Smooth muscle cell (in vitro differentiated cells): ENCODE measurements at regions not wholly inside any gene's neighbourhood (a gene's known extent, or its start where the extent isn't known, plus 50 kb on each side); places are given as distances from the start of the nearest gene placed in this dataset.

Experiments
- DNase-seq: peaks from one replicate; lab custom pipeline; 2025; ENCODE audit not compliant: unreplicated experiment; lab: John Stamatoyannopoulos, UW
- H2AFZ ChIP-seq: fragments of 200-600 bp; sonication (generic); 2 replicates; pipeline ENCODE4 v1.6.0; 2016; ENCODE audit warnings: antibody characterized with exemption, low read depth, mild to moderate bottlenecking
- H3F3A ChIP-seq: fragments of 200-600 bp; sonication (generic); 2 replicates; pipeline ENCODE4 v1.6.0; 2017; ENCODE audit warnings: antibody characterized with exemption, low read depth
- H3K27ac ChIP-seq: fragments of 200-600 bp; sonication (generic); 2 replicates; pipeline ENCODE4 v1.5.1; 2016; ENCODE audit warnings: low read depth, mild to moderate bottlenecking
- H3K27me3 ChIP-seq: fragments of 200-600 bp; sonication (generic); 2 replicates; pipeline ENCODE4 v1.6.1; 2016; ENCODE audit warnings: low read depth, mild to moderate bottlenecking
- H3K36me3 ChIP-seq: fragments of 200-600 bp; sonication (generic); 2 replicates; pipeline ENCODE4 v1.5.1; 2016; ENCODE audit warnings: low read depth
- H3K4me1 ChIP-seq: fragments of 200-600 bp; sonication (generic); 2 replicates; pipeline ENCODE4 v1.5.1; 2016; ENCODE audit warnings: low read depth
- H3K4me2 ChIP-seq: fragments of 200-600 bp; sonication (generic); 2 replicates; pipeline ENCODE4 v1.6.0; 2016; ENCODE audit warnings: mild to moderate bottlenecking
- H3K4me3 ChIP-seq: fragments of 200-600 bp; sonication (generic); 2 replicates; pipeline ENCODE4 v1.5.1; 2016; ENCODE audit warnings: mild to moderate bottlenecking
- H3K79me2 ChIP-seq: fragments of 200-600 bp; sonication (generic); 2 replicates; pipeline ENCODE4 v1.6.0; 2016; ENCODE audit warnings: low read depth, mild to moderate bottlenecking
- H3K9ac ChIP-seq: fragments of 200-600 bp; sonication (generic); 2 replicates; pipeline ENCODE4 v1.6.0; 2016; ENCODE audit warnings: low read depth
- H3K9me3 ChIP-seq: fragments of 200-600 bp; sonication (generic); replicated peaks from 2 replicates; pipeline ENCODE4 v1.5.1; 2016; ENCODE audit warnings: low read depth
- H4K20me1 ChIP-seq: fragments of 200-600 bp; sonication (generic); 2 replicates; pipeline ENCODE4 v1.6.0; 2016; ENCODE audit warnings: low read depth
- WGBS: methylation state at CpG from one replicate; pipeline ENCODE4 v1.1.7; 2016; ENCODE audit warnings: low lambda C conversion rate; 5-methylcytosine and 5-hydroxymethylcytosine counted together
- TF ChIP-seq, protein P1 (sequence below): fragments of 200-600 bp; sonication (generic); IDR thresholded peaks from 2 replicates; pipeline ENCODE4 v1.5.1; 2017; ENCODE audit warnings: borderline replicate concordance, mild to moderate bottlenecking, antibody characterized with exemption; ENCODE audit not compliant: insufficient read depth, poor library complexity, severe bottlenecking

DNA sequence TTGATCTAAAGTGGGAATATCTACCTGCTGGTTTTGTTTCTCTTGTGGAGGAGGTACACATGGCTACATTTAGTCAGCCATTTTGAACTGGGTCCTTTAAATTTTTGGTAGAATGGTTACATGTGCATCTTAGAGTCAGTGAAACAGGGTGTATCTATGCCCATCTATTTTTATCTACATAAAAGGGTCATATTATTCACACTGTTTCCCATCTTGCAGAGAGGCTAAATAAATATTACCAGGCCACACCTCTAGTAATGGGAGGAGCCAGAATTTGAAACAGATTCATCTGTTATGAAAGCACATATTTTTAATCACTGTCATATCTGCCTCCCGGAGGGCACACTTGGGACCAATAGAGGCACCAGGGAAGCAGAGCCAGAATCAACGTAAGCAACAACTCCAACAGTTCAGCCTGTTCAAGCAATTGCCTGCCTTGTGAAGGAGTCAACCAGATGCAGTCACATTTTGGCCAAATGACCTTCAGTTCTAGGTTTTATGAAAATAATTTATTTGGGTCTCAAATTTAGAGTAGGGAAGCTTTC is 376.8 kb downstream of the TSN start:
- H3K36me3 ChIP-seq, result no peaks in the 10 kb centered on the region
- no peak overlapping the region for H3K27ac ChIP-seq
- no peak for DNase-seq
- no peaks in the 10 kb centered on the region for H3K9me3 ChIP-seq
- H3K4me2 ChIP-seq, result no peak overlapping the region
- no peak overlapping the region for H3K4me3 ChIP-seq
- H2AFZ ChIP-seq, result no peak overlapping the region
- no peak overlapping the region for H3K9ac ChIP-seq
- no peaks in the 10 kb centered on the region for H3F3A ChIP-seq
- no peaks in the 10 kb centered on the region for H3K79me2 ChIP-seq
- no peaks in the 10 kb centered on the region for H3K4me1 ChIP-seq
- H3K27me3 ChIP-seq, result no peaks in the 10 kb centered on the region
- WGBS, result 92% methylated on average over 2 of the region's 2 CpGs
- H4K20me1 ChIP-seq, result no peaks in the 10 kb centered on the region
- TF ChIP-seq, protein P1, sequence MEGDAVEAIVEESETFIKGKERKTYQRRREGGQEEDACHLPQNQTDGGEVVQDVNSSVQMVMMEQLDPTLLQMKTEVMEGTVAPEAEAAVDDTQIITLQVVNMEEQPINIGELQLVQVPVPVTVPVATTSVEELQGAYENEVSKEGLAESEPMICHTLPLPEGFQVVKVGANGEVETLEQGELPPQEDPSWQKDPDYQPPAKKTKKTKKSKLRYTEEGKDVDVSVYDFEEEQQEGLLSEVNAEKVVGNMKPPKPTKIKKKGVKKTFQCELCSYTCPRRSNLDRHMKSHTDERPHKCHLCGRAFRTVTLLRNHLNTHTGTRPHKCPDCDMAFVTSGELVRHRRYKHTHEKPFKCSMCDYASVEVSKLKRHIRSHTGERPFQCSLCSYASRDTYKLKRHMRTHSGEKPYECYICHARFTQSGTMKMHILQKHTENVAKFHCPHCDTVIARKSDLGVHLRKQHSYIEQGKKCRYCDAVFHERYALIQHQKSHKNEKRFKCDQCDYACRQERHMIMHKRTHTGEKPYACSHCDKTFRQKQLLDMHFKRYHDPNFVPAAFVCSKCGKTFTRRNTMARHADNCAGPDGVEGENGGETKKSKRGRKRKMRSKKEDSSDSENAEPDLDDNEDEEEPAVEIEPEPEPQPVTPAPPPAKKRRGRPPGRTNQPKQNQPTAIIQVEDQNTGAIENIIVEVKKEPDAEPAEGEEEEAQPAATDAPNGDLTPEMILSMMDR, result no peak

DNA sequence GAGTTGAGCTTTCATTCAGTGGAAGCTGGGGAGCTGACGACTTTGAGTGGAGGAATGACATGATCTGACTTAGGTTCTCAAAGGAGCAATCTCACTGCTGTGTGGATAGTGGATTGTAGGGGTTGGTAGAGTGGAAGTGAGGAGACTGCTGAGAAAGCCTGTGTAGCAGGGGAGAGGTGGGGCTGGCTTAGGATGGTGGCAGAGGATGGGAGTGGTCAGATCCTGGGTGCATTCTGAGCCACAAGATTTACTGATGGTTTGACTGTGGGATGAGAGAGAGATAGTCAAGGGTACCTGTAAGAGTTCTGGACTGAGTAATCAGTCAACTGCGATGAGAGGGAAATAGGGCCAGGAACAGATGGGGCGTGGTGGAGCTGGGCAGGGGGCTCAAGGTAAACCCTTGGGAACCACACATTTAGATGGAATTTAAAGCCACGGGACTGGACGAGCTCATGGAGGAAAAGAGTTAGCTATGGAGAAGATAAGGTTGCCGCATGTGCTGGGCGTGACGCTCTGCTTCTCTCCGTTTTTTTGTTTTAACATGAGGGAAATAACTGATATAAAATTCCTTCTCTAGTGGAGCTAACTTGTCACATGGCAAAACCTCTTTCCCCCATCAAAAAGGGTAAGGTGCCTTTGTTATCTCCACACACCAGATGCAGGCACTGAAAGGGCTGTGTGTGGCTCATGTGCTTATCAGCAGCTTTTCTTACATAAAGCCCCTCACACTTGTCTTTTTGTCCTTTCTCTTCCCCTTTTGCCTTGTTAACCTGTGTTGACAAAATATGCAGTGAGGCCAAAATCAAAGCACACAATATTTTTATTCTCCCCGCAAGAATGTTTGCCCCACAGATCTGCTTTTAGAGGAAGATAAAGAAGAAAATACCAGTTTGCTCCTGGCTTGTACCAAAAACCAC is 379.8 kb downstream of the TSN start:
- H3K4me2 ChIP-seq, result no peak overlapping the region
- no peaks in the 10 kb centered on the region for H3K9me3 ChIP-seq
- no peak for DNase-seq
- no peaks in the 10 kb centered on the region for H3K27me3 ChIP-seq
- no peaks in the 10 kb centered on the region for H3K36me3 ChIP-seq
- TF ChIP-seq, protein P1, result no peak
- no peak overlapping the region for H2AFZ ChIP-seq
- no peaks in the 10 kb centered on the region for H3K79me2 ChIP-seq
- 86% methylated on average over 10 of the region's 10 CpGs for WGBS
- no peak overlapping the region for H3K9ac ChIP-seq
- H3F3A ChIP-seq, result no peaks in the 10 kb centered on the region
- no peak overlapping the region for H3K4me3 ChIP-seq
- H3K4me1 ChIP-seq, result no peaks in the 10 kb centered on the region
- no peak overlapping the region for H3K27ac ChIP-seq
- H4K20me1 ChIP-seq, result no peaks in the 10 kb centered on the region

- no peaks in the 10 kb centered on the region for H3K27me3 ChIP-seq
- no peak overlapping the region for H3K27ac ChIP-seq
- WGBS, result 33% methylated on average over 2 of the region's 2 CpGs
- no peaks in the 10 kb centered on the region for H3F3A ChIP-seq
- no peaks in the 10 kb centered on the region for H3K9me3 ChIP-seq
- no peaks in the 10 kb centered on the region for H3K79me2 ChIP-seq
- no peak overlapping the region for H3K9ac ChIP-seq
- DNase-seq, result no peak
- H3K4me3 ChIP-seq, result no peak overlapping the region
- no peak overlapping the region for H3K4me2 ChIP-seq
- H3K36me3 ChIP-seq, result no peaks in the 10 kb centered on the region
- H2AFZ ChIP-seq, result no peak overlapping the region
- H3K4me1 ChIP-seq, result no peaks in the 10 kb centered on the region
- TF ChIP-seq, protein P1, result peak; percentile 22
- no peaks in the 10 kb centered on the region for H4K20me1 ChIP-seq
These were observed 380.6 kb downstream of the TSN start for GRCh38 chr2:122136056-122136455.

GRCh38 chr2:122138561-122138960 is 383.1 kb downstream of the TSN start:
- WGBS, result 72% methylated on average over 7 of the region's 7 CpGs
- Histone ChIP-seq H3K36me3 (no peaks in the 10 kb centered on the region), H4K20me1 (no peaks in the 10 kb centered on the region), H3K4me3 (no peak overlapping the region), H3K79me2 (no peaks in the 10 kb centered on the region), H3K4me2 (no peak overlapping the region), H3K27ac (no peak overlapping the region), H2AFZ (no peak overlapping the region), H3K9ac (no peak overlapping the region), H3F3A (no peaks in the 10 kb centered on the region), H3K9me3 (no peaks in the 10 kb centered on the region), H3K4me1 (no peaks in the 10 kb centered on the region), H3K27me3 (no peaks in the 10 kb centered on the region)
- DNase-seq, result no peak
- TF ChIP-seq, protein P1, result no peak
